Dendritic cell treated with granulocyte-macrophage colony-stimulating factor and Interleukin-4, amounts not matched to agents 40 ng/mL and 50 ng/mL, for 4 days (primary cell): ENCODE measurements at regions not wholly inside any gene's neighbourhood (a gene's known extent, or its start where the extent isn't known, plus 50 kb on each side); places are given as distances from the start of the nearest gene placed in this dataset.
"Not testable (repeated sequence)": the region's sequence is repeated elsewhere in the genome, so short reads cannot be mapped to it uniquely, and the experiment has no call there.

Source experiments
- H3K27ac Mint-ChIP-seq: one replicate; pipeline ENCODE4 v1.8.0; 2022; ENCODE audit warnings: mild to moderate bottlenecking, mixed read lengths
- H3K27me3 Mint-ChIP-seq: one replicate; pipeline ENCODE4 v1.8.0; 2022; ENCODE audit warnings: mild to moderate bottlenecking, mixed read lengths
- H3K36me3 Mint-ChIP-seq: one replicate; pipeline ENCODE4 v1.8.0; 2022; ENCODE audit warnings: low read depth, mixed read lengths
- H3K4me1 Mint-ChIP-seq: one replicate; pipeline ENCODE4 v1.8.0; 2022; ENCODE audit warnings: low read depth, mixed read lengths
- H3K4me3 Mint-ChIP-seq: one replicate; pipeline ENCODE4 v1.8.0; 2022; ENCODE audit warnings: mild to moderate bottlenecking, moderate library complexity, mixed read lengths
- H3K9me3 Mint-ChIP-seq: one replicate; pipeline ENCODE4 v1.8.0; 2022; ENCODE audit warnings: mixed read lengths
- intact Hi-C: fragments of 100-400 bp; cut with micrococcal nuclease; formaldehyde crosslinking; loops from one replicate; pipeline ENCODE4 v1.15.0; 2022

GRCh38 chr12:46553266-46553665 is 180.7 kb upstream of the SLC38A2 start:
- Mint-ChIP-seq H3K4me1 (peaks cover 30% of the 10 kb centered on the region), H3K4me3 (no peak overlapping the region), H3K27ac (no peak overlapping the region), H3K27me3 (no peaks in the 10 kb centered on the region), H3K9me3 (peaks cover 9% of the 10 kb centered on the region), H3K36me3 (no peaks in the 10 kb centered on the region)
- intact Hi-C loops: no loop called here

GRCh38 chr12:46550266-46550879 is 177.8 kb upstream of the SLC38A2 start:
- H3K27me3 Mint-ChIP-seq: no peaks in the 10 kb centered on the region
- intact Hi-C loops: no loop called here

DNA sequence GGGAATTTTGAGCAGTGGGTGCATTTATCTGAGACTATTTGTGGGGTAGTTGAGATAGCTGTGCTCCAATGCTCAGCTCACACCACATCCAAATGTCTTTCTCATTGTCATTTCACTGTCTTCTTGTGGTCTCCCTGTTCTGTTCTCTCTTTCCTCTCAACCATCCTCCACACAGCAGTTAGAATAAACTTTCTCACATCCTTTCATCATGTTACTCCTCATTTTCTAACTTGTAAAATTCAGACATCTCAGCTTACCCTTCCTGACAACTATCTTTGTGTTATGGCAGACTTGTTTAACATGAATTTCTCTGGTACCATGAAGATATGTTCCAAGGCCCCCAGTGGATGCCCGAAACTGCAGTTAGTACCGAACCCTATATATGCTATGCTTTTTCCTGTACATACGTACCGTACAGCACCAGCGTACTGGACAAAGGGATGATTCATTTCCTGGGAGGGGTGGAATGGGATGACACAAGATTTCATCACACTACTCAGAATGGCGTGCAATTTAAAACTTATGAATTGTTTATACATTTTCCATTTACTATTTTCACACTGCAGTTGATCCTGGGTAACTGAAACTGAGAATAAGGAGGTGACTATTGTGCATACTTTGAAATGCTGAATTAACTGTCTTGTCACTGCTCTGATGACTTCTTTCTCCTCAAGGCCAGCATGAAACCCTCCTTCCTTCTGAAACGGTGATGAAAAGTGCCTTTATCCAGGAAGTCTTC is 177.1 kb upstream of the SLC38A2 start:
- peaks cover 34% of the 10 kb centered on the region for H3K4me1 Mint-ChIP-seq
- no peaks in the 10 kb centered on the region for H3K27me3 Mint-ChIP-seq
- intact Hi-C loops: no loop called here
- no peaks in the 10 kb centered on the region for H3K36me3 Mint-ChIP-seq
- H3K27ac Mint-ChIP-seq: peak overlapping the region; percentile 5
- no peaks in the 10 kb centered on the region for H3K9me3 Mint-ChIP-seq
- no peak overlapping the region for H3K4me3 Mint-ChIP-seq

More at GRCh38 chr12:46550266-46550879, 177.8 kb upstream of the SLC38A2 start:
- Mint-ChIP-seq H3K9me3 (no peaks in the 10 kb centered on the region), H3K4me3 (no peak overlapping the region), H3K27ac (no peak overlapping the region), H3K36me3 (no peaks in the 10 kb centered on the region), H3K4me1 (peaks cover 39% of the 10 kb centered on the region)

- no peaks in the 10 kb centered on the region for H3K36me3 Mint-ChIP-seq
- H3K4me1 Mint-ChIP-seq: peaks cover 34% of the 10 kb centered on the region
- intact Hi-C loops: no loop called here
- H3K9me3 Mint-ChIP-seq: no peaks in the 10 kb centered on the region
- H3K27ac Mint-ChIP-seq: no peak overlapping the region
- no peaks in the 10 kb centered on the region for H3K27me3 Mint-ChIP-seq
- no peak overlapping the region for H3K4me3 Mint-ChIP-seq
Observed at GRCh38 chr12:46548605-46549071, 176.1 kb upstream of the SLC38A2 start.

GRCh38 chr12:46547421-46548354 is 175.1 kb upstream of the SLC38A2 start:
- Mint-ChIP-seq H3K4me1 (peaks cover 34% of the 10 kb centered on the region), H3K36me3 (no peaks in the 10 kb centered on the region), H3K27me3 (no peaks in the 10 kb centered on the region), H3K27ac (no peak overlapping the region), H3K4me3 (no peak overlapping the region), H3K9me3 (no peaks in the 10 kb centered on the region)
- intact Hi-C loops: no loop called here

GRCh38 chr12:46546634-46547273 is 174.2 kb upstream of the SLC38A2 start:
- no peak overlapping the region for H3K4me3 Mint-ChIP-seq
- H3K27ac Mint-ChIP-seq: no peak overlapping the region
- peaks cover 34% of the 10 kb centered on the region for H3K4me1 Mint-ChIP-seq
- no peaks in the 10 kb centered on the region for H3K9me3 Mint-ChIP-seq
- intact Hi-C loops: no loop called here
- H3K27me3 Mint-ChIP-seq: no peaks in the 10 kb centered on the region
- H3K36me3 Mint-ChIP-seq: no peaks in the 10 kb centered on the region

GRCh38 chr12:46543378-46543795 is 170.8 kb upstream of the SLC38A2 start:
- H3K9me3 Mint-ChIP-seq, H3K4me3 Mint-ChIP-seq, H3K27ac Mint-ChIP-seq, H3K36me3 Mint-ChIP-seq, H3K27me3 Mint-ChIP-seq, intact Hi-C loops: not testable (repeated sequence)
- peaks cover 15% of the 10 kb centered on the region for H3K4me1 Mint-ChIP-seq

- Mint-ChIP-seq H3K4me1 (peaks cover 12% of the 10 kb centered on the region), H3K27ac (no peak overlapping the region)
- intact Hi-C loops: no loop called here
Observed at GRCh38 chr12:46538976-46539375, 166.4 kb upstream of the SLC38A2 start.

GRCh38 chr12:46537387-46537955 is 164.9 kb upstream of the SLC38A2 start:
- intact Hi-C loops: no loop called here
- H3K36me3 Mint-ChIP-seq: no peaks in the 10 kb centered on the region
- H3K27ac Mint-ChIP-seq: no peak overlapping the region
- H3K4me1 Mint-ChIP-seq: peaks cover 12% of the 10 kb centered on the region
- H3K27me3 Mint-ChIP-seq: no peaks in the 10 kb centered on the region
- no peaks in the 10 kb centered on the region for H3K9me3 Mint-ChIP-seq
- H3K4me3 Mint-ChIP-seq: no peak overlapping the region

More at GRCh38 chr12:46538976-46539375, 166.4 kb upstream of the SLC38A2 start:
- no peaks in the 10 kb centered on the region for H3K9me3 Mint-ChIP-seq
- H3K27me3 Mint-ChIP-seq: no peaks in the 10 kb centered on the region
- no peak overlapping the region for H3K4me3 Mint-ChIP-seq
- no peaks in the 10 kb centered on the region for H3K36me3 Mint-ChIP-seq

GRCh38 chr12:46536316-46536715 is 163.7 kb upstream of the SLC38A2 start:
- intact Hi-C loops, H3K4me3 Mint-ChIP-seq, H3K36me3 Mint-ChIP-seq, H3K9me3 Mint-ChIP-seq, H3K27me3 Mint-ChIP-seq: not testable (repeated sequence)
- H3K27ac Mint-ChIP-seq: peak overlapping the region; percentile 43
- peaks cover 12% of the 10 kb centered on the region for H3K4me1 Mint-ChIP-seq

DNA sequence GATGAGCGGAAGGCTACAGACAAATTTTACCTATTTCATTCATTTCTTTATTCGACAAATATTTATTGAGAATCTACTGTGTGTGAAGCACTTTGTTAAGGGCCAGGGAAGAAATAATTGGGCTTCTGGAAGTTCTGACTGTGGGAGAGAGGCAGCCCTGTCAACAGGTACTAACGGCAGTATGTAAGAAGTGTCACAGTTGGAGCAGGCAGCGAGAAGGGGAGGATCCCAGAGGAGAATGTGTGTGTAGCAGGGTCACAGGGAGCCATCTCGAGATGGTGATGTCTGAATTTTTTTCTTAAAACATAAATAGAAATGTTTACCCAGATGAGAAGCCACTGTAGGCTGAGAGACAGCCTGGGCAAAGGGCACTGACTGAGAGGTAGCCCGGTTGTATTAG is 163.3 kb upstream of the SLC38A2 start:
- H3K27ac Mint-ChIP-seq: peak overlapping the region; percentile 43
- no peak overlapping the region for H3K4me3 Mint-ChIP-seq
- H3K4me1 Mint-ChIP-seq: peaks cover 12% of the 10 kb centered on the region
- intact Hi-C loops: no loop called here
- no peaks in the 10 kb centered on the region for H3K36me3 Mint-ChIP-seq
- peaks cover 8% of the 10 kb centered on the region for H3K9me3 Mint-ChIP-seq
- H3K27me3 Mint-ChIP-seq: no peaks in the 10 kb centered on the region

GRCh38 chr12:46535376-46535775 is 162.8 kb upstream of the SLC38A2 start:
- peaks cover 8% of the 10 kb centered on the region for H3K9me3 Mint-ChIP-seq

GRCh38 chr12:46534327-46534840 is 161.8 kb upstream of the SLC38A2 start:
- Mint-ChIP-seq H3K27me3 (no peaks in the 10 kb centered on the region), H3K27ac (no peak overlapping the region), H3K9me3 (peaks cover 8% of the 10 kb centered on the region), H3K36me3 (no peaks in the 10 kb centered on the region), H3K4me1 (peaks cover 12% of the 10 kb centered on the region), H3K4me3 (no peak overlapping the region)
- intact Hi-C loops: no loop called here

More at GRCh38 chr12:46535376-46535775, 162.8 kb upstream of the SLC38A2 start:
- H3K36me3 Mint-ChIP-seq: no peaks in the 10 kb centered on the region
- H3K27me3 Mint-ChIP-seq: no peaks in the 10 kb centered on the region
- intact Hi-C loops: no loop called here
- no peak overlapping the region for H3K4me3 Mint-ChIP-seq
- H3K27ac Mint-ChIP-seq: no peak overlapping the region
- peaks cover 12% of the 10 kb centered on the region for H3K4me1 Mint-ChIP-seq
